ENCODE measurements at regions not wholly inside any gene's neighbourhood (a gene's known extent, or its start where the extent isn't known, plus 50 kb on each side); places are given as distances from the start of the nearest gene placed in this dataset.

GRCh38 chr1:201683397-201683796 lies 144.5 kb downstream of the NAV1 start:
- TF ChIP-seq CTCF (conservative IDR thresholded peaks at IDR 0.05; ENCODE audit: low read depth, low read length) (no peak), EZH2 (IDR thresholded peaks at IDR 0.05; ENCODE audit: borderline replicate concordance, low read depth, low read length, poor library complexity, severe bottlenecking) (no peak)
